Tibial artery (tissue), 4 donors: ENCODE measurements at regions not wholly inside any gene's neighbourhood (a gene's known extent, or its start where the extent isn't known, plus 50 kb on each side); places are given as distances from the start of the nearest gene placed in this dataset.

Experiments
- DNase-seq, 2 donors: peaks; one replicate each; pipeline ENCODE4 v3.0.0-alpha.2; 2019
- H3K27ac ChIP-seq, 2 donors: fragments of 200-600 bp; sonication (generic) in 1 of 2; 1 replicate in 1 of 2; 2 replicates in 1 of 2; pipeline ENCODE4 v1.5.1; 2018 to 2019; ENCODE audit warnings: mild to moderate bottlenecking in 1 of 2
- H3K27me3 ChIP-seq, 2 donors: fragments of 200-600 bp; sonication (generic) in 1 of 2; one replicate each; pipeline versions ENCODE4 v1.5.1 to v1.6.0; 2016 to 2019
- H3K36me3 ChIP-seq, 3 donors: fragments of 200-600 bp; sonication (generic) in 2 of 3; one replicate each; pipeline ENCODE4 v1.5.1; 2016 to 2019; ENCODE audit warnings: mild to moderate bottlenecking in 2 of 3
- H3K4me1 ChIP-seq, 4 donors: fragments of 200-600 bp; sonication (generic) in 2 of 4; 1 replicate in 3 of 4; 2 replicates in 1 of 4; pipeline ENCODE4 v1.5.1; 2016 to 2019
- H3K4me3 ChIP-seq, 2 donors: fragments of 200-600 bp; sonication (generic) in 1 of 2; 1 replicate in 1 of 2; 2 replicates in 1 of 2; pipeline ENCODE4 v1.5.1; 2018 to 2019; ENCODE audit warnings: mild to moderate bottlenecking in 2 of 2
- H3K9me3 ChIP-seq, 3 donors: fragments of 200-600 bp; sonication (generic) in 1 of 3; one replicate each; pipeline ENCODE4 v1.5.1; 2016 to 2019
- intact Hi-C: fragments of 100-400 bp; cut with DNase I; formaldehyde crosslinking; loops from one replicate; pipeline ENCODE4 v1.15.0; 2023; ENCODE audit warnings: low total_unique reads
- TF ChIP-seq, protein P1 (sequence below), 2 experiments: fragments of 200-600 bp in 1 of 2; fragments of 450-650 bp in 1 of 2; IDR thresholded peaks; one replicate each; pipeline ENCODE4 v1.5.1; 2017 to 2019; ENCODE audit warnings: antibody characterized with exemption in 2 of 2, mild to moderate bottlenecking in 1 of 2, moderate library complexity in 1 of 2

DNA sequence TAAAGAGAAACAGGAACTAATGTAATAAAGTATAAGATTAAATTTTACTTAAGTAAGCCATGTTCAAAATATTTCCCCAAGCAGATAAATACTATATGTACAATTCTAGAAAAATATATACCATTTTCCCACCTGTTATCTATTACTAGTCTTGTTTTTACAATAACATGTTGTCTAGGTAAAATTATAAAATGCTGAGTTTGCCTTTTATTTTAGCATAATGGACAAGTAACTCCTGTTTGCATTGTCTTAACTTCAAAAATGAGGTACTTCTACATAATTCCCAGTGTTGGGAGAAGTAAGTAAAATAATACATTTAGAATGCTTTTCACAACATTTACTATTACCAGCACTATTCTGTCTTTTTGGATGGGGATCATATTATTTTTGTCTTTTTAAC, 800.5 kb downstream of the SLITRK6 start:
- intact Hi-C loops = no loop called here
- TF ChIP-seq, protein P1, sequence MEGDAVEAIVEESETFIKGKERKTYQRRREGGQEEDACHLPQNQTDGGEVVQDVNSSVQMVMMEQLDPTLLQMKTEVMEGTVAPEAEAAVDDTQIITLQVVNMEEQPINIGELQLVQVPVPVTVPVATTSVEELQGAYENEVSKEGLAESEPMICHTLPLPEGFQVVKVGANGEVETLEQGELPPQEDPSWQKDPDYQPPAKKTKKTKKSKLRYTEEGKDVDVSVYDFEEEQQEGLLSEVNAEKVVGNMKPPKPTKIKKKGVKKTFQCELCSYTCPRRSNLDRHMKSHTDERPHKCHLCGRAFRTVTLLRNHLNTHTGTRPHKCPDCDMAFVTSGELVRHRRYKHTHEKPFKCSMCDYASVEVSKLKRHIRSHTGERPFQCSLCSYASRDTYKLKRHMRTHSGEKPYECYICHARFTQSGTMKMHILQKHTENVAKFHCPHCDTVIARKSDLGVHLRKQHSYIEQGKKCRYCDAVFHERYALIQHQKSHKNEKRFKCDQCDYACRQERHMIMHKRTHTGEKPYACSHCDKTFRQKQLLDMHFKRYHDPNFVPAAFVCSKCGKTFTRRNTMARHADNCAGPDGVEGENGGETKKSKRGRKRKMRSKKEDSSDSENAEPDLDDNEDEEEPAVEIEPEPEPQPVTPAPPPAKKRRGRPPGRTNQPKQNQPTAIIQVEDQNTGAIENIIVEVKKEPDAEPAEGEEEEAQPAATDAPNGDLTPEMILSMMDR (IDR thresholded peaks at IDR 0.05) = no peak
- H3K9me3 ChIP-seq = no peaks in the 10 kb centered on the region

DNA sequence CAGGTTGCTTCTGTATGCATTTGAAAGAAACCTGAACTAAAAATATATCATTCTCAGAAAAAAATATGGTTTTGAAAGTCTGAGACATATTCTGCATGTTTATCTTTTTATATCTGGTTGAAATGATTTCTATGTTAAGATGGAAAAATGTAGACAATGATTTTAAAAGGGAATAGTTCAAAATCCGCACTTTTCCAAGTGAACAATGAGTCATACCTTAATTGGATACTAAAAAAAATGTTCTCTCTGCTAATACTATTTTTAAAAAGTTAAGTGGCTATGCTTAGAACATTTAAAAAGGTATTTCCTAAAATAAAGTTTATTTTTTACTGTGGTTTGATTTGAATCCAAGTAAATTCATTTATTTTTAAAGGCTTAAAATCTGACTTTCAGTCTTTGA, 801.4 kb downstream of the SLITRK6 start:
- Histone ChIP-seq H3K9me3 (no peaks in the 10 kb centered on the region), H3K27ac (no peak overlapping the region), H3K4me1 (no peaks in the 10 kb centered on the region), H3K27me3 (no peaks in the 10 kb centered on the region), H3K4me3 (no peak overlapping the region), H3K36me3 (no peaks in the 10 kb centered on the region)
- no peak for DNase-seq
- intact Hi-C loops = no loop called here
- TF ChIP-seq, protein P1 (IDR thresholded peaks at IDR 0.05) = no peak

More for the DNA sequence above, 800.5 kb downstream of the SLITRK6 start:
- no peak for DNase-seq
- no peak overlapping the region for H3K27ac ChIP-seq
- H3K4me1 ChIP-seq = no peaks in the 10 kb centered on the region
- no peaks in the 10 kb centered on the region for H3K27me3 ChIP-seq
- no peaks in the 10 kb centered on the region for H3K36me3 ChIP-seq
- no peak overlapping the region for H3K4me3 ChIP-seq

DNA sequence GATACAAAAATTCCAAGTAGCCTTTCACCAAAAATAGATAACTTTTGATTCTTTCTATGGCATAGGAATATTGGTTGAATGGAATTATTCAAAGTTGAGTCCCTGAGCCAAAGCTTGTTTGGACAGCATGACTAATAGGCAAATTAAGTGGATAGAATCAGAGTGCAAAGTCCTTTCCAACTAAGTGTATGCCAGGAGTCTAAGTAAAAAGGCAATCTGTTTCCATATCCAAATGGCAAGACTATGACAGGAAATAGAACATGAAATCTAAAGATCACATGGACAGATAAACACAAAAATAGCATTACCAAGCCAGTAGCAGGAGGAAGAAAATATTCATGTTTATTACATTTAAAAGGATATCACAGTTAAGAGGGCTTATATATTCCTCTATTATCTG, 804.6 kb downstream of the SLITRK6 start:
- H3K27ac ChIP-seq = no peak overlapping the region
- H3K36me3 ChIP-seq = no peaks in the 10 kb centered on the region
- DNase-seq = no peak
- H3K4me3 ChIP-seq = no peak overlapping the region
- H3K4me1 ChIP-seq = no peaks in the 10 kb centered on the region
- TF ChIP-seq, protein P1 (IDR thresholded peaks at IDR 0.05) = no peak
- H3K27me3 ChIP-seq = no peaks in the 10 kb centered on the region
- intact Hi-C loops = no loop called here
- no peaks in the 10 kb centered on the region for H3K9me3 ChIP-seq

DNA sequence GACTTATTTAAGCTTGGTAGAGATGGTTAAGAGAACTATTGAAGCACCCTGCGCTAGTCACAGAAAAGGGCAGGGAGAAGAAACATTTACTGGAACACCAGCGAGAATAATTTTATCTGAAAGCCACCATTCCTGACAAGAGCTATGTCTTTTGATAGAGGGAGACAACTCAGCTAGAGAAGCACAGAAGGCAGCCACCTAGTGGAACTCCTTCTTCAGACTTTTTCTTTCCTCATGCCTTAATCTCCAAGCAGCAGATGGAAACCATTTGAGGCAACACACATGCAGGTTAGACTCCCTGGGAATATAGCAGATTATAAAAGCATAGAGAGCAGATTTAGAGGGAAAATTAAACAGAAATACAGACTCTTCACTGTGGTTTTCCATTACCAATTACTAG, 813.4 kb downstream of the SLITRK6 start:
- H3K4me3 ChIP-seq = no peak overlapping the region
- intact Hi-C loops = no loop called here
- H3K36me3 ChIP-seq = no peaks in the 10 kb centered on the region

DNA sequence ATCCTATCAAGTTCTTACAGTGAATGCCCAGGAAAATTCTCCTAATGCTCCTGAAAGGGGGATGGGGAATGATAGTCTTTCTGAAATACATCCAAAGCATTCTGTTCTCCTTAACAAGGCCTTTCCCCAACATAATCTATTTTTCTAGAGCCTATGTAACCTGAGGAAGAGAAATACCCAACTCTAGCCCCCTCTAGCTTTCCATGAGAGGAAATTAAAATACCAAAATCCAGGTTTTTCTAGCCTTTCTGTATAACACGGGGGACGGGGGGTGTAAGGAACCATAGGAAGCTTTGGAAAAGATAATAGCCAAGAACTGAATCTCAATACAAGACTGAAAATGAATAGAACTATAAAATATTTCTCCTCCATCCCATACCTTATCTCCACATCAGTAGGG, 815.9 kb downstream of the SLITRK6 start:
- TF ChIP-seq, protein P1 (IDR thresholded peaks at IDR 0.05) = no peak
- intact Hi-C loops = no loop called here
- Histone ChIP-seq H3K27ac (no peak overlapping the region), H3K27me3 (no peaks in the 10 kb centered on the region), H3K4me3 (no peak overlapping the region), H3K36me3 (no peaks in the 10 kb centered on the region), H3K9me3 (no peaks in the 10 kb centered on the region), H3K4me1 (no peaks in the 10 kb centered on the region)
- DNase-seq = no peak

More for the DNA sequence above, 813.4 kb downstream of the SLITRK6 start:
- TF ChIP-seq, protein P1 (IDR thresholded peaks at IDR 0.05) = no peak
- no peak for DNase-seq
- Histone ChIP-seq H3K27ac (no peak overlapping the region), H3K4me1 (no peaks in the 10 kb centered on the region), H3K27me3 (no peaks in the 10 kb centered on the region), H3K9me3 (no peaks in the 10 kb centered on the region)

DNA sequence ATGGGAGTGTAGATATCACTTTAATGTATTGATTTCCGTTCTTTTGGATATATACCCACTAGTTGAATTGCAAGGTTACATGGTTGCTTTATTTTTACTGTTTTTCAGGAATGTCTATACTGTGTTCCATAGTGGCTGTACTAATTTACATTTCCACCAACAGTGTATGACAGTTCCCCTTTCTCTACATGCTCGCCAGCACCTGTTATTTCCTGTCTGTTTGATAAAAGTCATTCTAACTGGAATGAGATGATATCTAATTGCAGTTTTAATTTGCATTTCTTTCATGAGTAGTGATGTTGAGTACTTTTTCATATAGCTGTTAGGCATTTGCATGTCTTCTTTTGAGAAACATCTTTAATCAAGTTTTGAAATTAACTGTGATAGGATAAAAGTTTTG, 818.6 kb downstream of the SLITRK6 start:
- no peak overlapping the region for H3K4me3 ChIP-seq
- H3K4me1 ChIP-seq = no peaks in the 10 kb centered on the region
- H3K9me3 ChIP-seq = no peaks in the 10 kb centered on the region
- no peaks in the 10 kb centered on the region for H3K27me3 ChIP-seq
- DNase-seq = no peak
- no peak overlapping the region for H3K27ac ChIP-seq
- no peaks in the 10 kb centered on the region for H3K36me3 ChIP-seq
- intact Hi-C loops = no loop called here
- TF ChIP-seq, protein P1 (IDR thresholded peaks at IDR 0.05) = no peak
